ENCODE measurements at regions not wholly inside any gene's neighbourhood (a gene's known extent, or its start where the extent isn't known, plus 50 kb on each side); places are given as distances from the start of the nearest gene placed in this dataset.

- no peaks in the 10 kb centered on the region; the same call in 2 of the 3 replicates for H3K9me3 ChIP-seq (replicated peaks; ENCODE audit: control insufficient read depth, insufficient read depth, low read length)
- no peak for DNase-seq (ENCODE audit: low read depth, low spot score)
- intact Hi-C loops (cut with micrococcal nuclease; ENCODE audit: unreplicated experiment) (no loop called here), in situ Hi-C loops (cut with MboI) (no loop called here)
- TF ChIP-seq NFXL1 (IDR thresholded peaks at IDR 0.05; ENCODE audit: borderline replicate concordance) (no peak), POU2F2 (IDR thresholded peaks at IDR 0.05; ENCODE audit: borderline replicate concordance, low read depth, low read length) (no peak), BCL3 (IDR thresholded peaks at IDR 0.05; ENCODE audit: borderline replicate concordance, insufficient read depth, low read depth, low read length, poor library complexity, severe bottlenecking) (no peak), CUX1 (IDR thresholded peaks at IDR 0.05; ENCODE audit: insufficient replicate concordance, low read depth, low read length) (no peak), CHD2 (IDR thresholded peaks at IDR 0.05; ENCODE audit: borderline replicate concordance, low read depth, low read length) (no peak), ELK1 (IDR thresholded peaks at IDR 0.05; ENCODE audit: low read depth, low read length) (no peak), REST (IDR thresholded peaks at IDR 0.05; ENCODE audit: low read depth, low read length) (no peak)
- RAD21 ChIA-PET (ENCODE audit: unreplicated experiment): no interaction called here
- CTCF ChIA-PET: no interaction called here
- 31% methylated on average over 2 of the region's 2 CpGs for WGBS (ENCODE audit: insufficient coverage, insufficient replicate concordance, low lambda C conversion rate, missing lambda C conversion rate)
- no peak overlapping the region for H3K9ac ChIP-seq (ENCODE audit: control insufficient read depth, insufficient read depth, low read length)
- H3K79me2 ChIP-seq (ENCODE audit: control insufficient read depth, insufficient read depth, low read length): no peaks in the 10 kb centered on the region
- SMC1A ChIA-PET (ENCODE audit: uncharacterized antibody, unreplicated experiment): no interaction called here
- POLR2A ChIA-PET: no interaction called here
- no peak overlapping the region for H3K4me2 ChIP-seq (ENCODE audit: control insufficient read depth, insufficient read depth)
- BruUV-seq (replicated peaks): no TSS peak
- no peaks in the 10 kb centered on the region for H4K20me1 ChIP-seq (ENCODE audit: control insufficient read depth, insufficient read depth)
- H2AFZ ChIP-seq (ENCODE audit: control insufficient read depth, low read depth, low read length): no peak overlapping the region
- no peak overlapping the region for H3K27ac ChIP-seq (ENCODE audit: control insufficient read depth, insufficient read depth)
- ATAC-seq: no peak
- no peaks in the 10 kb centered on the region for H3K36me3 ChIP-seq (ENCODE audit: control insufficient read depth in 2 of 2, insufficient read depth in 2 of 2, low read length in 1 of 2)
- H3K4me3 ChIP-seq: no peak overlapping the region
- no peak for FAIRE-seq
- no peaks in the 10 kb centered on the region for H3K4me1 ChIP-seq (ENCODE audit: control insufficient read depth, insufficient read depth, low read length)
- no peaks in the 10 kb centered on the region for H3K27me3 ChIP-seq (replicated peaks in 1 of 2; ENCODE audit: control insufficient read depth in 2 of 2, insufficient read depth in 2 of 2, low read length in 1 of 2)
These were observed 621.6 kb downstream of the CCER1 start for GRCh38 chr12:90333424-90333823.

All from GM12878 (cell line).